Loucy (cell line): ENCODE measurements at regions not wholly inside any gene's neighbourhood (a gene's known extent, or its start where the extent isn't known, plus 50 kb on each side); places are given as distances from the start of the nearest gene placed in this dataset.

Experiments used
- CTCF ChIP-seq: fragments of 200-600 bp; sonication (generic); conservative IDR thresholded peaks from 2 replicates; pipeline ENCODE4 v1.5.1; 2014; ENCODE audit warnings: mild to moderate bottlenecking, antibody characterized with exemption, low read length
- EZH2phosphoT487 ChIP-seq: fragments of 200-600 bp; IDR thresholded peaks from 2 replicates; pipeline ENCODE4 v1.6.1; 2018; ENCODE audit warnings: antibody characterized with exemption, mild to moderate bottlenecking, moderate library complexity, borderline replicate concordance

- TF ChIP-seq CTCF (no peak), EZH2phosphoT487 (no peak)
Measured at GRCh38 chr15:70509282-70509662, 254.1 kb downstream of the UACA start.
